ENCODE measurements at regions not wholly inside any gene's neighbourhood (a gene's known extent, or its start where the extent isn't known, plus 50 kb on each side); places are given as distances from the start of the nearest gene placed in this dataset.

DNA sequence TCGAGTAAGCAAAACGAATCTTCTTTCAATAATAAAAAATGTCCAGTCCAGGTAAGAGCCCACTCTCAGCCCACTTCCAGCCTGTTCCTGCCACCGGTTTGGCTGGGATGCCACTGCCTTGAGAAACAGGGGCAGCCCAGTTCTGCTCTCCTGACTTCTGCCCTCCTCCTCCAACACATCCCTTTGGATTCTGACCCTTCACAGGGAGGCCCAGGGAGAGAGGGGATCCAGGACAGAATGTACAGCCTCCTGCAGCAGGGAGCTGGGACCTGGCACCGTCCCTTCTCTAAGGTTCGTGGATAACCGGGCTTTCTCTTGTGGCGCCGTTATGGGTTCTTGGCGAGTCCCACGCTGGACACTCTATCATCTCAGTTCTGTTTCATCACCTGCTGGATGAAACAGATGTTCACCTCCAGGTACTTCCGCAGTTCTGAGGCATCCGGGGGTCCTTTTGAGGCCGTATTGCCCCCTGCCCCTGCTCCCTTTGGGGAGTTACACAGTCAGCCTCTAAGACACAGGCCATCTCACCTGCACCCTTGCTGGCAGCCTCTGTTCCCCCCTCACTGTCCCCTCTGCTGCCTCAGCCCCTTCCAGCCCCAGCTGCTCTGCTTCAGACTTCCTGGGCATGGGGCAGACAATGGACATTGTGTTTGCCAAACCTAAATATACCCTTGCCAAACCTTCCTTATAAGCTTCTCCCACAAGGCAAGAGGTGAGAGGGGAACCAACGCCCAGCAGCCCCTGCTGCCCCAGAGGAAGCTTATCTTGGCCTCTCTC lies 203.8 kb upstream of the ZMIZ1 start:
- WGBS (ENCODE audit: insufficient coverage) = 95% methylated on average over 13 of the region's 14 CpGs
- H4K20me1 ChIP-seq (ENCODE audit: control insufficient read depth, insufficient read depth, low read length, poor library complexity, severe bottlenecking) = no peaks in the 10 kb centered on the region
- H3K27me3 ChIP-seq (replicated peaks in 1 of 4; ENCODE audit: control extremely low read depth in 1 of 4, control insufficient read depth in 3 of 4, insufficient read depth in 4 of 4, low read length in 3 of 4) = peaks cover 0 to 7% (median under 1%) of the 10 kb centered on the region in 4 experiments
- H2AFZ ChIP-seq (ENCODE audit: insufficient read depth, low read depth, low read length, poor library complexity, severe bottlenecking) = no peak overlapping the region
- no peaks in the 10 kb centered on the region for H3K4me1 Mint-ChIP-seq
- H3K9ac ChIP-seq (ENCODE audit: low read length) = no peak overlapping the region
- ATAC-seq (ENCODE audit: low read depth) (no peak), DNase-seq (no peak)
- no peak overlapping the region for H3K27ac Mint-ChIP-seq
- H3K4me3 Mint-ChIP-seq = no peak overlapping the region
- H3K79me2 ChIP-seq (ENCODE audit: control insufficient read depth, insufficient read depth, low read length) = no peaks in the 10 kb centered on the region
- no peak overlapping the region for H3K4me2 ChIP-seq (replicated peaks; ENCODE audit: low read depth, low read length, poor library complexity, severe bottlenecking)
- H3K27me3 Mint-ChIP-seq = peaks cover 28% of the 10 kb centered on the region
- no peak overlapping the region for H3K4me3 ChIP-seq (ENCODE audit: control extremely low read depth in 1 of 5, extremely low read depth in 1 of 5, insufficient read depth in 1 of 5, low read depth in 2 of 5, low read length in 4 of 5)
- H3K4me1 ChIP-seq (ENCODE audit: control insufficient read depth in 2 of 2, insufficient read depth in 2 of 2, low read length in 2 of 2) = no peaks in the 10 kb centered on the region
- no peaks in the 10 kb centered on the region for H3K36me3 ChIP-seq (replicated peaks in 1 of 2; ENCODE audit: control extremely low read depth in 1 of 2, control insufficient read depth in 1 of 2, extremely low read depth in 1 of 2, insufficient read depth in 2 of 2, low read length in 1 of 2)
- CTCF ChIA-PET = no interaction called here
- no peak for TF ChIP-seq EZH2 (IDR thresholded peaks at IDR 0.05; ENCODE audit: borderline replicate concordance, insufficient read depth, low read depth, low read length, poor library complexity, severe bottlenecking)
- no peak for TF ChIP-seq CTCF (IDR thresholded peaks at IDR 0.05)
- POLR2A ChIA-PET = no interaction called here
- intact Hi-C loops (cut with micrococcal nuclease) = no loop called here
- no peaks in the 10 kb centered on the region for H3K9me3 ChIP-seq (ENCODE audit: control extremely low read depth in 1 of 3, control insufficient read depth in 2 of 3, insufficient read depth in 1 of 3, low read length in 2 of 3)
- H3K9me3 Mint-ChIP-seq (ENCODE audit: insufficient read depth) = no peaks in the 10 kb centered on the region
- no peak overlapping the region for H3K27ac ChIP-seq (ENCODE audit: low read length in 2 of 2)

GRCh38 chr10:78865538-78865875 lies 203.3 kb upstream of the ZMIZ1 start:
- no peak overlapping the region for H3K9ac ChIP-seq (ENCODE audit: low read length)
- Mint-ChIP-seq H3K4me1 (no peaks in the 10 kb centered on the region), H3K27ac (no peak overlapping the region), H3K9me3 (ENCODE audit: insufficient read depth) (no peaks in the 10 kb centered on the region), H3K27me3 (peaks cover 33% of the 10 kb centered on the region), H3K4me3 (no peak overlapping the region)
- TF ChIP-seq CTCF (IDR thresholded peaks at IDR 0.05) = no peak
- no peak for TF ChIP-seq EZH2 (IDR thresholded peaks at IDR 0.05; ENCODE audit: borderline replicate concordance, insufficient read depth, low read depth, low read length, poor library complexity, severe bottlenecking)
- ChIA-PET CTCF (no interaction called here), POLR2A (no interaction called here)
- H3K9me3 ChIP-seq (ENCODE audit: control extremely low read depth in 1 of 3, control insufficient read depth in 2 of 3, insufficient read depth in 1 of 3, low read length in 2 of 3) = no peaks in the 10 kb centered on the region
- no peak overlapping the region for H3K4me2 ChIP-seq (replicated peaks; ENCODE audit: low read depth, low read length, poor library complexity, severe bottlenecking)
- no peak overlapping the region for H3K27ac ChIP-seq (ENCODE audit: low read length in 2 of 2)
- H3K79me2 ChIP-seq (ENCODE audit: control insufficient read depth, insufficient read depth, low read length) = no peaks in the 10 kb centered on the region
- H3K36me3 ChIP-seq (replicated peaks in 1 of 2; ENCODE audit: control extremely low read depth in 1 of 2, control insufficient read depth in 1 of 2, extremely low read depth in 1 of 2, insufficient read depth in 2 of 2, low read length in 1 of 2) = no peaks in the 10 kb centered on the region
- ATAC-seq (ENCODE audit: low read depth) (no peak), DNase-seq (no peak)
- H4K20me1 ChIP-seq (ENCODE audit: control insufficient read depth, insufficient read depth, low read length, poor library complexity, severe bottlenecking) = no peaks in the 10 kb centered on the region
- 91% methylated on average over 4 of the region's 4 CpGs for WGBS (ENCODE audit: insufficient coverage)
- H3K4me1 ChIP-seq (ENCODE audit: control insufficient read depth in 2 of 2, insufficient read depth in 2 of 2, low read length in 2 of 2) = no peaks in the 10 kb centered on the region
- H3K27me3 ChIP-seq (replicated peaks in 1 of 4; ENCODE audit: control extremely low read depth in 1 of 4, control insufficient read depth in 3 of 4, insufficient read depth in 4 of 4, low read length in 3 of 4) = peaks cover 0 to 10% (median 3%) of the 10 kb centered on the region in 4 experiments
- no peak overlapping the region for H3K4me3 ChIP-seq (ENCODE audit: control extremely low read depth in 1 of 5, extremely low read depth in 1 of 5, insufficient read depth in 1 of 5, low read depth in 2 of 5, low read length in 4 of 5)
- no peak overlapping the region for H2AFZ ChIP-seq (ENCODE audit: insufficient read depth, low read depth, low read length, poor library complexity, severe bottlenecking)
- intact Hi-C loops (cut with micrococcal nuclease) = no loop called here
